GM20000 (cell line): ENCODE measurements at regions not wholly inside any gene's neighbourhood (a gene's known extent, or its start where the extent isn't known, plus 50 kb on each side); places are given as distances from the start of the nearest gene placed in this dataset.

Experiments used
- DNase-seq: peaks from one replicate; pipeline ENCODE4 v3.0.0; 2012; ENCODE audit warnings: low spot score
- CTCF ChIP-seq: IDR thresholded peaks from 2 replicates; pipeline ENCODE4 v1.5.1; 2012; ENCODE audit warnings: mild to moderate bottlenecking, control low read depth; ENCODE audit errors: extremely low read depth, missing control alignments

- no peak for TF ChIP-seq CTCF
- no peak for DNase-seq
Measured at GRCh38 chr9:79250806-79251205, 321.0 kb upstream of the TLE4 start.

GRCh38 chr9:79254900-79255650 is 316.7 kb upstream of the TLE4 start:
- no peak for TF ChIP-seq CTCF
- no peak for DNase-seq

GRCh38 chr9:79255651-79256260 is 316.0 kb upstream of the TLE4 start:
- no peak for DNase-seq
- TF ChIP-seq CTCF = no peak

- DNase-seq = no peak
- TF ChIP-seq CTCF = no peak
Measured at GRCh38 chr9:79256691-79257213, 315.0 kb upstream of the TLE4 start.

- DNase-seq = no peak
- TF ChIP-seq CTCF = no peak
Measured at GRCh38 chr9:79257228-79257781, 314.5 kb upstream of the TLE4 start.

- no peak for TF ChIP-seq CTCF
- DNase-seq = no peak
Measured at GRCh38 chr9:79257790-79258351, 313.9 kb upstream of the TLE4 start.

GRCh38 chr9:79259858-79260257 is 311.9 kb upstream of the TLE4 start:
- no peak for DNase-seq
- TF ChIP-seq CTCF = no peak
